ENCODE measurements at regions not wholly inside any gene's neighbourhood (a gene's known extent, or its start where the extent isn't known, plus 50 kb on each side); places are given as distances from the start of the nearest gene placed in this dataset.

GRCh38 chr16:5621826-5622225, 524.2 kb upstream of the EEF2KMT start:
- TF ChIP-seq POLR2A (IDR thresholded peaks at IDR 0.05; ENCODE audit: extremely low read depth, insufficient read length) (no peak), CTCF (IDR thresholded peaks at IDR 0.05; ENCODE audit: low read depth, low read length) (no peak), MYC (IDR thresholded peaks at IDR 0.05; ENCODE audit: low read depth, low read length) (no peak), MAX (IDR thresholded peaks at IDR 0.05; ENCODE audit: low read depth, low read length) (no peak)
